ENCODE measurements at regions not wholly inside any gene's neighbourhood (a gene's known extent, or its start where the extent isn't known, plus 50 kb on each side); places are given as distances from the start of the nearest gene placed in this dataset.

DNA sequence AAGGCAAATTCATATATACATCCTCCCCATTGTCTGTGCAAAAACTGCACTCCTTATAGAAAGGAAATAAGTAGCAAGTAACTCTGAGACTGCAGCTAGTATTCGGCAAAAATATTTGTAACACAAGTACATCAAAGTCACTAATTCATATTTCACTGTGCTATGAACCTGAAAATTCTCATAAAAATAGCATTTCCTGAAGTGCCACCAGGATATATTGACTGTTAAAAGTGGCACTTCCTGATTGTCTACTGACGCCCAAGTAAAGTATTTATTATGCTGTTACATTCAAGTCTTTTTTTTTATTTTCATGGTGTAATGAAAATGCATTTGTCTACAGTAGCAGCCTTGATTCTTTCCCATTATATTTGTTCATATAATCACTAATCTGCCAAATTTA, 673.8 kb downstream of the PTPRC start:
- TF ChIP-seq, protein P1, sequence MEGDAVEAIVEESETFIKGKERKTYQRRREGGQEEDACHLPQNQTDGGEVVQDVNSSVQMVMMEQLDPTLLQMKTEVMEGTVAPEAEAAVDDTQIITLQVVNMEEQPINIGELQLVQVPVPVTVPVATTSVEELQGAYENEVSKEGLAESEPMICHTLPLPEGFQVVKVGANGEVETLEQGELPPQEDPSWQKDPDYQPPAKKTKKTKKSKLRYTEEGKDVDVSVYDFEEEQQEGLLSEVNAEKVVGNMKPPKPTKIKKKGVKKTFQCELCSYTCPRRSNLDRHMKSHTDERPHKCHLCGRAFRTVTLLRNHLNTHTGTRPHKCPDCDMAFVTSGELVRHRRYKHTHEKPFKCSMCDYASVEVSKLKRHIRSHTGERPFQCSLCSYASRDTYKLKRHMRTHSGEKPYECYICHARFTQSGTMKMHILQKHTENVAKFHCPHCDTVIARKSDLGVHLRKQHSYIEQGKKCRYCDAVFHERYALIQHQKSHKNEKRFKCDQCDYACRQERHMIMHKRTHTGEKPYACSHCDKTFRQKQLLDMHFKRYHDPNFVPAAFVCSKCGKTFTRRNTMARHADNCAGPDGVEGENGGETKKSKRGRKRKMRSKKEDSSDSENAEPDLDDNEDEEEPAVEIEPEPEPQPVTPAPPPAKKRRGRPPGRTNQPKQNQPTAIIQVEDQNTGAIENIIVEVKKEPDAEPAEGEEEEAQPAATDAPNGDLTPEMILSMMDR (IDR thresholded peaks at IDR 0.05; ENCODE audit: insufficient read depth, low read length, poor library complexity, severe bottlenecking), result no peak
- no peak for TF ChIP-seq EZH2phosphoT487 (conservative IDR thresholded peaks at IDR 0.05; ENCODE audit: low read length)
